ENCODE measurements at regions not wholly inside any gene's neighbourhood (a gene's known extent, or its start where the extent isn't known, plus 50 kb on each side); places are given as distances from the start of the nearest gene placed in this dataset.

GRCh38 chr5:121706686-121707085 lies 145.0 kb upstream of the FTMT start:
- WGBS, 2 donors, result 63 to 71% methylated on average over 2 of the region's 2 CpGs
- Histone ChIP-seq H3K9me3 (no peaks in the 10 kb centered on the region), H3K36me3 (no peaks in the 10 kb centered on the region), H3K27me3 (no peaks in the 10 kb centered on the region), H3K4me1 (no peaks in the 10 kb centered on the region), H3K27ac (no peak overlapping the region), H3K4me3 (replicated peaks in 1 of 3) (no peak overlapping the region)
- intact Hi-C loops (cut with DNase I), result no loop called here
- DNase-seq, result no peak
- no peak for TF ChIP-seq POLR2A (IDR thresholded peaks at IDR 0.05)
- no peak for TF ChIP-seq CTCF (IDR thresholded peaks at IDR 0.05)

DNA sequence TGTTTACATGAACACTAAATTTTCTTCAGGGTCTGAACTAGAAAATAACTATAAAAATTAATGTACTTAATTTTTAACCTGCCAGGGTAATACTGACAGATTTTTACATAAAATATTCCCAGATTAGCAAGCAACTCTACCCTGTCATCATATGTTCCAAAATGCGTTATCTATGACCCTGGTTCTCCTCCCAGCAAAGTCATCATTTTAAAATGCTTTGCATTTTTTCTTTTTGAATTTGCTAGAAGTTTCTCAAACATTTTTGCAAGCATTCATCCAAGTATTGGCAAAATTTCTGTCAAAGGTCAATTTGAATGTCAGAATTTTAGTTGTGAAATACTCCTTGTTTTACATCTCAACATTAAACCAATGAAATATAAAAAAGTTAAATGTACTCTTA lies 144.5 kb upstream of the FTMT start:
- H3K9me3 ChIP-seq, result no peaks in the 10 kb centered on the region
- no peaks in the 10 kb centered on the region for H3K27me3 ChIP-seq
- no peak overlapping the region for H3K4me3 ChIP-seq (replicated peaks in 1 of 3)
- TF ChIP-seq POLR2A (IDR thresholded peaks at IDR 0.05) (no peak), CTCF (IDR thresholded peaks at IDR 0.05) (no peak)
- intact Hi-C loops (cut with DNase I), result no loop called here
- DNase-seq, result no peak
- WGBS, 2 donors, result 78% methylated on average over 1 of the region's 1 CpG
- H3K27ac ChIP-seq, result no peak overlapping the region
- no peaks in the 10 kb centered on the region for H3K4me1 ChIP-seq
- no peaks in the 10 kb centered on the region for H3K36me3 ChIP-seq

- Histone ChIP-seq H3K4me3 (replicated peaks in 1 of 3) (no peak overlapping the region), H3K9me3 (no peaks in the 10 kb centered on the region), H3K27ac (no peak overlapping the region), H3K36me3 (no peaks in the 10 kb centered on the region), H3K27me3 (no peaks in the 10 kb centered on the region), H3K4me1 (no peaks in the 10 kb centered on the region)
- intact Hi-C loops (cut with DNase I), result no loop called here
- TF ChIP-seq POLR2A (IDR thresholded peaks at IDR 0.05) (no peak), CTCF (IDR thresholded peaks at IDR 0.05) (no peak)
- DNase-seq, result no peak
Observed at GRCh38 chr5:121711416-121711815, 140.3 kb upstream of the FTMT start.

GRCh38 chr5:121719255-121719654 lies 132.4 kb upstream of the FTMT start:
- Histone ChIP-seq H3K27me3 (no peaks in the 10 kb centered on the region), H3K27ac (no peak overlapping the region), H3K4me1 (no peaks in the 10 kb centered on the region), H3K4me3 (replicated peaks in 1 of 3) (no peak overlapping the region), H3K36me3 (no peaks in the 10 kb centered on the region), H3K9me3 (no peaks in the 10 kb centered on the region)
- intact Hi-C loops (cut with DNase I), result no loop called here
- 83% methylated on average over 2 of the region's 2 CpGs for WGBS, 2 donors
- no peak for TF ChIP-seq CTCF (IDR thresholded peaks at IDR 0.05)
- no peak for TF ChIP-seq POLR2A (IDR thresholded peaks at IDR 0.05)
- no peak for DNase-seq

DNA sequence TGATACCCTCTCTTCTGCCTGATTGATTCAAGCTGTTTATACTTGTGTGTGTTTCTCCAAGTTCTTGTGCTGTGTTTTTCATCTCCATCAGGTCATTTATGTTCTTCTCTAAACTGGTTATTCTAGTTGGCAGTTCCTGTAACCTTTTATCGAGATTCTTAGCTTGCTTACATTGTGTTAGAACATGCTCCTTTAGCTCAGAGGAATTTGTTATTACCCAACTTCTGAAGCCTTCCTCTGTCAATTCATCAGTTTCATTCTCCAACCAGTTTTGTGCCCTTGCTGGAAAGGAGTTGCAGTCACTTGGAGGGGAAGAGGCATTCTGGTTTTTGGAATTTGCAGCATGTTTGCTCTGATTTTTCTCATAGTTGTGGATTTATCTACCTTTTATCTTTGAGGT lies 126.2 kb upstream of the FTMT start:
- intact Hi-C loops (cut with DNase I), result no loop called here
- 14 to 18% methylated on average over 1 of the region's 1 CpG for WGBS, 2 donors
- no peaks in the 10 kb centered on the region for H3K9me3 ChIP-seq
- no peaks in the 10 kb centered on the region for H3K36me3 ChIP-seq
- no peak overlapping the region for H3K4me3 ChIP-seq (replicated peaks in 1 of 3)
- no peaks in the 10 kb centered on the region for H3K4me1 ChIP-seq
- no peaks in the 10 kb centered on the region for H3K27me3 ChIP-seq
- H3K27ac ChIP-seq, result peak overlapping the region in 1 of 3 donors; percentile 75
- no peak for DNase-seq
- TF ChIP-seq CTCF (IDR thresholded peaks at IDR 0.05) (no peak), POLR2A (IDR thresholded peaks at IDR 0.05) (no peak)

All from thyroid gland (tissue), 4 donors.